ENCODE measurements at regions not wholly inside any gene's neighbourhood (a gene's known extent, or its start where the extent isn't known, plus 50 kb on each side); places are given as distances from the start of the nearest gene placed in this dataset.

DNA sequence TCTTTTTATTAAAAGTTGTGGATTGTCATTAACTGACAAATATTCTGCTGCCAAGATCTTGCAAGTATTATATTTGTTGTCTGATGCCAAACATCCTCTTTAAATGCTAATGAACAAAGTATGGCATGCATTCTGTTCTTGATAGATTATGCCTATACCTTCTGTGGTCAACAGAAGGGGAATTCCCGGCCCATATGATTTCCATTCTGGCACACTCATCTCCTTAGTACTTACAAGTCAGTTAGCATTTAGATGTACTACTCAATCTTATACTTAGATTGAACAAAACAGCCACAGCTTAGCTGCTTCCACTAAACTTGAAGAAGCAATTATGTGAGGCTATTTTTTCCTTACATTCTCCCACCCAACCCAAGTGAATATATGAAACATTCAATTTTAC, 246.1 kb upstream of the DACH1 start:
- no peak overlapping the region for H3K9ac ChIP-seq (ENCODE audit: low read length)
- TF ChIP-seq EZH2phosphoT487 (IDR thresholded peaks at IDR 0.05; ENCODE audit: low read length) (no peak), EZH2 (optimal IDR thresholded peaks at IDR 0.05; ENCODE audit: low read depth, low read length) (no peak)
- TF ChIP-seq, protein P1, sequence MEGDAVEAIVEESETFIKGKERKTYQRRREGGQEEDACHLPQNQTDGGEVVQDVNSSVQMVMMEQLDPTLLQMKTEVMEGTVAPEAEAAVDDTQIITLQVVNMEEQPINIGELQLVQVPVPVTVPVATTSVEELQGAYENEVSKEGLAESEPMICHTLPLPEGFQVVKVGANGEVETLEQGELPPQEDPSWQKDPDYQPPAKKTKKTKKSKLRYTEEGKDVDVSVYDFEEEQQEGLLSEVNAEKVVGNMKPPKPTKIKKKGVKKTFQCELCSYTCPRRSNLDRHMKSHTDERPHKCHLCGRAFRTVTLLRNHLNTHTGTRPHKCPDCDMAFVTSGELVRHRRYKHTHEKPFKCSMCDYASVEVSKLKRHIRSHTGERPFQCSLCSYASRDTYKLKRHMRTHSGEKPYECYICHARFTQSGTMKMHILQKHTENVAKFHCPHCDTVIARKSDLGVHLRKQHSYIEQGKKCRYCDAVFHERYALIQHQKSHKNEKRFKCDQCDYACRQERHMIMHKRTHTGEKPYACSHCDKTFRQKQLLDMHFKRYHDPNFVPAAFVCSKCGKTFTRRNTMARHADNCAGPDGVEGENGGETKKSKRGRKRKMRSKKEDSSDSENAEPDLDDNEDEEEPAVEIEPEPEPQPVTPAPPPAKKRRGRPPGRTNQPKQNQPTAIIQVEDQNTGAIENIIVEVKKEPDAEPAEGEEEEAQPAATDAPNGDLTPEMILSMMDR (IDR thresholded peaks at IDR 0.05; ENCODE audit: low read length) = no peak
- no peaks in the 10 kb centered on the region for H3K9me2 ChIP-seq (replicated peaks; ENCODE audit: insufficient read depth, low read length)
- no peaks in the 10 kb centered on the region for H3K27me3 ChIP-seq (replicated peaks; ENCODE audit: insufficient read depth, low read length)
- DNase-seq = no peak
- H3K4me3 ChIP-seq (ENCODE audit: low read length) = no peak overlapping the region
- no peaks in the 10 kb centered on the region for H3K79me2 ChIP-seq (ENCODE audit: low read length)
- no peak overlapping the region for H2AFZ ChIP-seq (ENCODE audit: low read length)
- H4K20me1 ChIP-seq (ENCODE audit: insufficient read depth, low read length) = no peaks in the 10 kb centered on the region
- no peaks in the 10 kb centered on the region for H3F3A ChIP-seq (ENCODE audit: insufficient read depth, low read length)
- no peaks in the 10 kb centered on the region for H3K36me3 ChIP-seq (replicated peaks; ENCODE audit: insufficient read depth, low read length)
- H3K27ac ChIP-seq (ENCODE audit: low read length) = no peak overlapping the region
- H3K4me1 ChIP-seq (ENCODE audit: low read length) = no peaks in the 10 kb centered on the region
- H3K9me3 ChIP-seq (replicated peaks; ENCODE audit: insufficient read depth, low read length) = no peaks in the 10 kb centered on the region
- H3K4me2 ChIP-seq (ENCODE audit: low read depth, low read length) = no peak overlapping the region

DNA sequence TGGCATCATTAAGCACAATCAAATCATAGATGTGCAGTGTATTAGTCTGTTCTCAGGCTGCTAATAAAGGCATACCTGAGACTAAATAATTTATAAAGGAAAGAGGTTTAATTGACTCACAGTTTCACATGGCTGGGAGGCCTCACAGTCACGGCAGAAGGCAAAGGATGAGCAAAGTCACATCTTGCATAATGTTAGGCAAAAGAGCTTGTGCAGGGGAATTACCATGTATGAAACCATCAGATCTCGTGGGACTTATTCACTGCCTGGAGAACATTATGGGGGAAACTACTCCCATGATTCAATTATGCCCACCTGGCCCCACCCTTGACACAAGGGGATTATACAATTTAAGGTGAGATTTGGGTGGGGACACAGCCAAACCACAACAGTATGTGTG, 245.2 kb upstream of the DACH1 start:
- H3K27me3 ChIP-seq (replicated peaks; ENCODE audit: insufficient read depth, low read length) = no peaks in the 10 kb centered on the region
- no peaks in the 10 kb centered on the region for H4K20me1 ChIP-seq (ENCODE audit: insufficient read depth, low read length)
- H3K27ac ChIP-seq (ENCODE audit: low read length) = no peak overlapping the region

DNA sequence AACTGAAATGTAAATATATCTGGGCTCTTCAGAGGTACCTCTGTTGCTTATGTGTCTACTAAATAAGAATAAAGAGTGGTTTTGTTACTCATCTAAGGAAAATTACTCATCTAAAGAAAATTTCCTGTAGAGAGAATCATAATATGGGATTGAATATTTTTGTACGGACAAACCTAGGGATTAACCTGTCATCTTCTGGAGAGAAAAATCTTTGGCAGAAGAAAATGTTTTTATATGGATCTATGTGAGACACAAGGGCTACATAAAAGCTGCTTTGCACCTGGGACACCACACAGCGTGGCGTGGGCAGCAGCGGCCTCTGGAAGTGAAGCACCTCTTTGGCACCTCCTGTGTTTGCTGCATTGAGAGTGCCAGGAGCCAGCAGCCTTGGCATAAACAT, 242.9 kb upstream of the DACH1 start:
- no peak for TF ChIP-seq EZH2 (optimal IDR thresholded peaks at IDR 0.05; ENCODE audit: low read depth, low read length)
- TF ChIP-seq EZH2phosphoT487 (IDR thresholded peaks at IDR 0.05; ENCODE audit: low read length) = no peak
- TF ChIP-seq, protein P1 (IDR thresholded peaks at IDR 0.05; ENCODE audit: low read length) = no peak
- H3F3A ChIP-seq (ENCODE audit: insufficient read depth, low read length) = no peaks in the 10 kb centered on the region
- H2AFZ ChIP-seq (ENCODE audit: low read length) = no peak overlapping the region

More for the DNA sequence above, 245.2 kb upstream of the DACH1 start:
- Histone ChIP-seq H3K9ac (ENCODE audit: low read length) (no peak overlapping the region), H3K36me3 (replicated peaks; ENCODE audit: insufficient read depth, low read length) (no peaks in the 10 kb centered on the region), H3K9me3 (replicated peaks; ENCODE audit: insufficient read depth, low read length) (no peaks in the 10 kb centered on the region), H3F3A (ENCODE audit: insufficient read depth, low read length) (no peaks in the 10 kb centered on the region), H3K4me3 (ENCODE audit: low read length) (no peak overlapping the region), H3K9me2 (replicated peaks; ENCODE audit: insufficient read depth, low read length) (no peaks in the 10 kb centered on the region), H3K4me1 (ENCODE audit: low read length) (no peaks in the 10 kb centered on the region), H3K79me2 (ENCODE audit: low read length) (no peaks in the 10 kb centered on the region), H3K4me2 (ENCODE audit: low read depth, low read length) (no peak overlapping the region), H2AFZ (ENCODE audit: low read length) (no peak overlapping the region)
- TF ChIP-seq EZH2phosphoT487 (IDR thresholded peaks at IDR 0.05; ENCODE audit: low read length) (no peak), EZH2 (optimal IDR thresholded peaks at IDR 0.05; ENCODE audit: low read depth, low read length) (no peak)
- TF ChIP-seq, protein P1 (IDR thresholded peaks at IDR 0.05; ENCODE audit: low read length) = no peak
- no peak for DNase-seq

More for the DNA sequence above, 242.9 kb upstream of the DACH1 start:
- no peaks in the 10 kb centered on the region for H3K9me2 ChIP-seq (replicated peaks; ENCODE audit: insufficient read depth, low read length)
- no peak overlapping the region for H3K9ac ChIP-seq (ENCODE audit: low read length)
- no peak overlapping the region for H3K4me3 ChIP-seq (ENCODE audit: low read length)
- no peak overlapping the region for H3K27ac ChIP-seq (ENCODE audit: low read length)
- H3K27me3 ChIP-seq (replicated peaks; ENCODE audit: insufficient read depth, low read length) = no peaks in the 10 kb centered on the region
- no peaks in the 10 kb centered on the region for H3K36me3 ChIP-seq (replicated peaks; ENCODE audit: insufficient read depth, low read length)
- no peak overlapping the region for H3K4me2 ChIP-seq (ENCODE audit: low read depth, low read length)
- no peaks in the 10 kb centered on the region for H3K4me1 ChIP-seq (ENCODE audit: low read length)
- H4K20me1 ChIP-seq (ENCODE audit: insufficient read depth, low read length) = no peaks in the 10 kb centered on the region
- DNase-seq = no peak
- no peaks in the 10 kb centered on the region for H3K79me2 ChIP-seq (ENCODE audit: low read length)
- H3K9me3 ChIP-seq (replicated peaks; ENCODE audit: insufficient read depth, low read length) = no peaks in the 10 kb centered on the region
